Mucosa of rectum (tissue), 2 donors: ENCODE measurements at regions not wholly inside any gene's neighbourhood (a gene's known extent, or its start where the extent isn't known, plus 50 kb on each side); places are given as distances from the start of the nearest gene placed in this dataset.

Source experiments
- H3K27ac ChIP-seq, 2 donors: one replicate each; pipeline ENCODE4 v1.7.0; 2013; ENCODE audit warnings: inconsistent platforms in 2 of 2, low read depth in 2 of 2, low read length in 2 of 2
- H3K27me3 ChIP-seq, 2 donors: one replicate each; pipeline ENCODE4 v1.7.0; 2013; ENCODE audit warnings: low read length in 2 of 2; ENCODE audit not compliant: control insufficient read depth in 2 of 2, insufficient read depth in 2 of 2
- H3K36me3 ChIP-seq, 2 donors: one replicate each; pipeline ENCODE4 v1.7.0; 2013; ENCODE audit warnings: low read length in 2 of 2; ENCODE audit not compliant: control insufficient read depth in 2 of 2, insufficient read depth in 2 of 2
- H3K4me1 ChIP-seq, 2 donors: one replicate each; pipeline ENCODE4 v1.7.0; 2013; ENCODE audit warnings: low read length in 2 of 2, mild to moderate bottlenecking in 1 of 2; ENCODE audit not compliant: control insufficient read depth in 2 of 2, insufficient read depth in 2 of 2
- H3K4me3 ChIP-seq, 2 donors: one replicate each; pipeline ENCODE4 v1.7.0; 2013; ENCODE audit warnings: low read length in 2 of 2
- H3K9ac ChIP-seq, 2 donors: one replicate each; pipeline ENCODE4 v1.7.0; 2013; ENCODE audit warnings: low read length in 2 of 2, low read depth in 1 of 2, mild to moderate bottlenecking in 1 of 2
- H3K9me3 ChIP-seq, 2 donors: one replicate each; pipeline ENCODE4 v1.7.0; 2013; ENCODE audit warnings: low read length in 2 of 2; ENCODE audit not compliant: control insufficient read depth in 2 of 2
- donor health status: healthy.
- donor health status: Normal muscosa, but diverticular disease.

GRCh38 chr5:26295541-26295940, 742.8 kb downstream of the CDH9 start:
- no peak overlapping the region for H3K4me3 ChIP-seq
- H3K4me1 ChIP-seq = no peaks in the 10 kb centered on the region
- H3K27me3 ChIP-seq = no peaks in the 10 kb centered on the region
- H3K27ac ChIP-seq = no peak overlapping the region
- H3K9me3 ChIP-seq = no peaks in the 10 kb centered on the region
- H3K9ac ChIP-seq = no peak overlapping the region
- no peaks in the 10 kb centered on the region for H3K36me3 ChIP-seq

- Histone ChIP-seq H3K27ac (no peak overlapping the region), H3K9ac (no peak overlapping the region), H3K4me3 (no peak overlapping the region), H3K4me1 (no peaks in the 10 kb centered on the region), H3K27me3 (no peaks in the 10 kb centered on the region), H3K36me3 (no peaks in the 10 kb centered on the region), H3K9me3 (peaks cover 0 to 2% of the 10 kb centered on the region in 2 donors)
These were observed 756.2 kb downstream of the CDH9 start for GRCh38 chr5:26282190-26282589.

- Histone ChIP-seq H3K27me3 (no peaks in the 10 kb centered on the region), H3K9ac (no peak overlapping the region), H3K4me1 (no peaks in the 10 kb centered on the region), H3K27ac (no peak overlapping the region), H3K36me3 (no peaks in the 10 kb centered on the region), H3K4me3 (no peak overlapping the region), H3K9me3 (peaks cover 0 to 2% of the 10 kb centered on the region in 2 donors)
These were observed 760.3 kb downstream of the CDH9 start for GRCh38 chr5:26278078-26278477.

GRCh38 chr5:26259081-26259480, 779.3 kb downstream of the CDH9 start:
- no peaks in the 10 kb centered on the region for H3K4me1 ChIP-seq
- H3K4me3 ChIP-seq = no peak overlapping the region
- no peak overlapping the region for H3K9ac ChIP-seq
- no peak overlapping the region for H3K27ac ChIP-seq
- no peaks in the 10 kb centered on the region for H3K27me3 ChIP-seq
- no peaks in the 10 kb centered on the region for H3K36me3 ChIP-seq
- H3K9me3 ChIP-seq = no peaks in the 10 kb centered on the region

- no peak overlapping the region for H3K27ac ChIP-seq
- no peaks in the 10 kb centered on the region for H3K36me3 ChIP-seq
- H3K9ac ChIP-seq = no peak overlapping the region
- H3K9me3 ChIP-seq = no peaks in the 10 kb centered on the region
- no peak overlapping the region for H3K4me3 ChIP-seq
- H3K27me3 ChIP-seq = no peaks in the 10 kb centered on the region
- no peaks in the 10 kb centered on the region for H3K4me1 ChIP-seq
These were observed 793.1 kb downstream of the CDH9 start for GRCh38 chr5:26245321-26245720.

- no peak overlapping the region for H3K27ac ChIP-seq
- H3K9ac ChIP-seq = no peak overlapping the region
- no peak overlapping the region for H3K4me3 ChIP-seq
- H3K27me3 ChIP-seq = no peaks in the 10 kb centered on the region
- H3K4me1 ChIP-seq = no peaks in the 10 kb centered on the region
- H3K9me3 ChIP-seq = peaks cover 0 to 8% of the 10 kb centered on the region in 2 donors
- H3K36me3 ChIP-seq = no peaks in the 10 kb centered on the region
These were observed 798.8 kb downstream of the CDH9 start for GRCh38 chr5:26239588-26239987.

GRCh38 chr5:26237489-26237888, 800.9 kb downstream of the CDH9 start:
- no peaks in the 10 kb centered on the region for H3K4me1 ChIP-seq
- H3K4me3 ChIP-seq = no peak overlapping the region
- H3K36me3 ChIP-seq = no peaks in the 10 kb centered on the region
- no peaks in the 10 kb centered on the region for H3K27me3 ChIP-seq
- no peak overlapping the region for H3K27ac ChIP-seq
- peaks cover 0 to 8% of the 10 kb centered on the region in 2 donors for H3K9me3 ChIP-seq
- no peak overlapping the region for H3K9ac ChIP-seq

GRCh38 chr5:26236936-26237335, 801.5 kb downstream of the CDH9 start:
- Histone ChIP-seq H3K27me3 (no peaks in the 10 kb centered on the region), H3K4me3 (no peak overlapping the region), H3K36me3 (no peaks in the 10 kb centered on the region), H3K27ac (no peak overlapping the region), H3K9me3 (peaks cover 0 to 8% of the 10 kb centered on the region in 2 donors), H3K9ac (no peak overlapping the region), H3K4me1 (no peaks in the 10 kb centered on the region)

GRCh38 chr5:26232706-26233105, 805.7 kb downstream of the CDH9 start:
- Histone ChIP-seq H3K27me3 (no peaks in the 10 kb centered on the region), H3K4me3 (no peak overlapping the region), H3K9me3 (peaks cover 0 to 8% of the 10 kb centered on the region in 2 donors), H3K27ac (no peak overlapping the region), H3K36me3 (no peaks in the 10 kb centered on the region), H3K4me1 (no peaks in the 10 kb centered on the region), H3K9ac (no peak overlapping the region)

- H3K27me3 ChIP-seq = no peaks in the 10 kb centered on the region
- H3K36me3 ChIP-seq = no peaks in the 10 kb centered on the region
- H3K27ac ChIP-seq = no peak overlapping the region
- H3K9me3 ChIP-seq = no peaks in the 10 kb centered on the region
- no peaks in the 10 kb centered on the region for H3K4me1 ChIP-seq
- no peak overlapping the region for H3K4me3 ChIP-seq
- H3K9ac ChIP-seq = no peak overlapping the region
These were observed 807.1 kb downstream of the CDH9 start for GRCh38 chr5:26231316-26231715.

- H3K4me3 ChIP-seq = no peak overlapping the region
These were observed 808.5 kb downstream of the CDH9 start for GRCh38 chr5:26229848-26230247.

More at GRCh38 chr5:26229848-26230247, 808.5 kb downstream of the CDH9 start:
- no peak overlapping the region for H3K9ac ChIP-seq
- H3K4me1 ChIP-seq = no peaks in the 10 kb centered on the region
- H3K27me3 ChIP-seq = no peaks in the 10 kb centered on the region
- H3K9me3 ChIP-seq = no peaks in the 10 kb centered on the region
- no peak overlapping the region for H3K27ac ChIP-seq
- no peaks in the 10 kb centered on the region for H3K36me3 ChIP-seq
